NCI-H1048 (cell line): ENCODE measurements at regions not wholly inside any gene's neighbourhood (a gene's known extent, or its start where the extent isn't known, plus 50 kb on each side); places are given as distances from the start of the nearest gene placed in this dataset.
"Not testable (repeated sequence)": the region's sequence is repeated elsewhere in the genome, so short reads cannot be mapped to it uniquely, and the experiment has no call there.

ENCODE experiments used
- DNase-seq: peaks from one replicate; lab custom pipeline; 2025; lab: John Stamatoyannopoulos, UW

DNA sequence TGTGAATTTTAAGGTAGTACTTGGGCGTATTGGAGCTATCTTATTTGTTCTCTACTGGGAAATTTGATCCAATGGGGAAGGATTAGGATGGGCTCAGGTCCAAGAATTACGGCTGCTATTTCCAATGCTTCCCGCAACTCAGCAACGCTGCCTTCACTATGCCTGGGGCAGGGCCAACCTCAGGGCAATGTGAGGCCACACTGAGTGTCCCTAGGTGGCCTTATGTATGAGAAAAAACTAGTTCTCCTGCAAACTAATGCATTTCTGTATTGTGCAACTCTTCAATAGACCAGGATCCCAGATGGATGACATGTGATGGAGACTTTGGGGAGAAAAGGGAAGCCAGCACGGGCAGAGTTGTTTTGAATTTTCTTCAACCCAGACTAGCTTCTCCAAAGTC lies 168.1 kb downstream of the DUSP10 start:
- DNase-seq, result no peak

DNA sequence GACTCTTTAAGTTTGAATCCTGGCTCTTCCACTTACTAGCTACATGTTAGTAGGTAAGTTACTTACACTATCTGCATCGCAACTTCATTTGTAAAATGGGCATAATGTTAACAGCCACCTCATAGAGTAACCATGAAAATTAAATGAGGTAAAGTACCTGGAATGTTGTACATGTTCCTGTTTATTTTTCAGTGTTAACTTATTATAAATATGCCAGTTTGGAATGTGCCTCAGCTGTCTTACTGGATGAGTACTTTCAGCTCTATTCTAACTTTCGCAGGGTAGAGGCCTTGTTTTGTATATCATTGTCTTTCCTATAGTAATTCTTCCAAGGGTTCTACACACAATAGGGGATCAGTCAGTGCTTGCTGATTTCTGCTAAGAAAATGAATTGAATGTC lies 167.4 kb downstream of the DUSP10 start:
- no peak for DNase-seq

DNA sequence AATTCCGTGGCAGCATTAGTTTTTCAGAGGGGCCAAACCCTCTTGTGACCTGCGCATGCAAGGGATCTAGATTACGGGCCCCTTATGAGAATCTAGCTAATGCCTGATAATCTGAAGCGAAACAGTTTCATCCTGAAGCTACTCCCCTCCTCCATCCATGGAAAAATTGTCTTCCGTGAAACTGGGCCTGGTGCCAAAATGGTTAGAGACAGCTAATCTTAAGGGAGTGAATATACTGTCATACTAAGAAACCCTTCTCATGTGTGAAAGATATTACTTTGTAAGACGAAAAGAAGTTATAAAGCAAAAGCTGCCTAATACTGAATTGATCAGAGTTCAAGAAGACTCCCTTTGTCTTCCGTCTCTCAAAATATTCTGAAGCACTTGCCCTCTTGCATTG lies 166.3 kb downstream of the DUSP10 start:
- no peak for DNase-seq

DNA sequence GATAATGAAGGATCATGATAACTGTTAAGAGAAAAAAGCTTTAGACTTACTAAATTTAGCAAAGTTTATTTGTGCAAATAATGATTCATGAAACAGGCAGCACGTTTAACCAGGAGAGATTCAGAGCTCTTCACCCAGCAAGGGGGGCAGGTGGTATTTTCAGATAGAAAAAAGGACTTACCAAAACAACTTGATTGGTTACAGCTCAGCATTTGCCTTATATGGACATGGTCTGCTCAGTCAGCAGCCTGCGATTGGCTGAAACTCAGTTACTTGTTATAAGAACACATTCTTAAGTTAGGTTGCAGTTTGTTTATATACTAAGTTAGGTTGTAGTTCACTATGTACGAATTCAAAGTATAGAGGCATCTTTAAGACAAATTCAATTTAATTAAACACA lies 165.6 kb downstream of the DUSP10 start:
- no peak for DNase-seq

DNA sequence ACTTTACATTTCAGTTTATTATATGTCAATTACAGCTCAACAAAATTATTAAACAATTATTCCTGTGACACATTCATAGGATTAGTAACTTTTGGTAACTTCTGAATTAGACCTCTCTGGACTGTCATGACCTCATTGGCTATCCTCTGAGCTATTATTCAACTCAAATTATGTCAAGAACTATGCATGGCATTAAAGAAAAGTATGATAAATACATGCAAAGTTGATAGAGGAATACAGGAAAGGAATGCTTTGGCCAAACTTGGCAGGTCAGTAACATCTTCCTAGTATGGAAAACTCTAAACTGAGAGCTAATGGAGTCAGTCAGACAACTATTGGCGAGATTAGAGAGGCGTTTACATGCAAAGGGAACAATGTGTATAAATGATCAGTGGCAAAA lies 158.4 kb downstream of the DUSP10 start:
- DNase-seq, result no peak

DNA sequence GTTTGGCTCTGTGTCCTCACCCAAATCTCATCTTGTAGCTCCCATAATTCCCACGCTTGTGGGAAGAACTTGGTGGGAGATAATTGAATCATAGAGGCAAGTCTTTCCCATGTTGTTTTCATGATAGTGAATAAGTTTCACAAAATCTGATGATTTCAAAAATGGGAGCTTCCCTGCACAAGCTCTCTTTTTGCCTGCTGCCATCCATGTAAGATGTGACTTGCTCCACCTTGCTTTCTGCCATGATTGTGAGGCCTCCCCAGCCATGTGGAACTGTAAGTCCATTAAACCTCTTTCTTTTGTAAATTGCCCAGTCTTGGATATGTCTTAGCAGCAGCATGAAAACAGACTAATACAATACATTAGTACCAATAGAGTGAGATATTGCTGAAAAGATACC lies 154.9 kb downstream of the DUSP10 start:
- DNase-seq, result not testable (repeated sequence)

DNA sequence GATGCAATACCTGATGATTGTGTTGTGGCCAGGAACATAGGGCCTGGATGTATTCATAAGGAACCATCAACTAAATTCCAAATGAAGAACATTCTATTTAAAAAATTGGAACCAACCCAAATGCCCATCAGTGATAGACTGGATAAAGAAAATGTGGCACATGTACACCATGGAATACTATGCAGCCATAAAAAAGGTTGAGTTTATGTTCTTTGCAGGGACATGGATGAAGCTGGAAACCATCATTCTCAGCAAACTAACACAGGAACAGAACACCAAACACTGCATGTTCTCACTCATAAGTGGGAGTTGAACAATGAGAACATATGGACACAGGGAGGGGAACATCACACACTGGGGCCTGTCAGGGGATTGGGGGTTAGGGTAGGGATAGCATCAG lies 150.6 kb downstream of the DUSP10 start:
- DNase-seq, result not testable (repeated sequence)

DNA sequence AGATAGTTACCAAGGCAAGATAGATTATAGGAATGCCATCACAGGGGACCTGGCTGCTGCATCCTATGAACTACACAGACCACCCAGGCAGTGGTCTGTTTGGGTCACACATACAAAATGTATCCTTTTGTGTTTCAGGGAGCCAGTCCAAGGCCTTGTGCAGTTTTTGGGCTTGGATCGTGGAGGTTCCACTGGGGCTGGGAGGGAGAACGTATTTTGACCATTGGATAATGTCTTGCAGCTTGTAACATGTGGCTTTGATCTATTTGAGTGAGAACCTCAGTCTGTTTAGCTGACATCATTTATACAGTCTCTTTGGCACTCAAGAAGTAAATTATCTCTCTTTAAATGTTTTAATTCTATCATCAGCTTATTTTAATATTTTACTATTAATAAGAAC lies 147.3 kb downstream of the DUSP10 start:
- DNase-seq, result no peak

DNA sequence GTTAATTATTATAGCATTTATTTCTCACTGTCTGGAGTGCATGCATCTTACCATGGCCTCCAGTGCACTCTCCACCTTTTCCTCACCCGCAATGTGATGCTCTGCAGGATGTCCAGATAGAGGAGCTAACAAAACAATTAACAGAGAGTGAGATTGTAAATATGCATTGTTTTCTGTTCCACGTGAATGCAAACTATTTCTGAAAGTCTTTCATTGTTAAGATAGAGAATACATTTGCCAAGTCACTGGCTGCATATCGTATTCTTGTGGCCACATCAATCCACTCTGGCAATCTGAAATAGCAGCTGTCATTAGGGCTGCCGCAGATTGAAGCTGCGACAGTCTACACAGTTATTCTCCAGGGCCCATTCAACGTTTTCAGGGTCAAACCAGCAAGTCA lies 143.8 kb downstream of the DUSP10 start:
- DNase-seq, result no peak

DNA sequence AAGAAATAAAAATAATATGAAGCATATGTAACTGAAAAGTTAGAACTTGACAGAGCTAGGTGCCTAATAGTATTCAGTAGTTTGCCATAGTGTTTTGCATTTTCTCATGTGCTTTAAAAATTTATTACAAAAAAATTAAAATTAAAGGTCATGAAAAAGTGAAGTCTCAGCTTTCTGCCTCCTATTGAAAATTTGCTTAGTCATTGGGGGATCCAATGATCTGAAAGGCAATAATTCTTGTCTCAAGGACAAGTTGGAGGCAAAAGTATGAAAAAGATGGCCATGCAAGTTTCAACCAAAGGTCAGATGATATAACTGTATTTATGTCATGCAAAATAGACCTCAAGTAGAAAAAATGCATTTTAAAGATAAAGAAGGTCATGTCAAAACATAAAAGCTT lies 140.7 kb downstream of the DUSP10 start:
- no peak for DNase-seq

DNA sequence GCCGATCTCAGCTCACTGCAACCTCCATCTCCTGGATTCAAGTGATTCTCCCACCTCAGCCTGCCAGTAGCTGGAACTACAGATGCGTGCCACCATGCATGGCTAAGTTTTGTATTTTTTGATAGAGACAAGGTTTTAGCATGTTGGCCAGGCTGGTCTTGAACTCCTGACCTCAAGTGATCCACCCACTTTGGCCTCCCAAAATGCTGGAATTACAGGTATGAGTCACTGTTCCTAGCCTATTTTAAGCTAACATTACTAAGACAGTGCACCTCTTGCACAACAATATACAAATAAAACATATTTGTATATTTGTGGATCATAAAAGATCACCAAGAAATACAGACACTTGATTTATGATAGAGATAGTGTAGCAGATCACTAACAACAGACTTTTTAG lies 139.1 kb downstream of the DUSP10 start:
- DNase-seq, result no peak

DNA sequence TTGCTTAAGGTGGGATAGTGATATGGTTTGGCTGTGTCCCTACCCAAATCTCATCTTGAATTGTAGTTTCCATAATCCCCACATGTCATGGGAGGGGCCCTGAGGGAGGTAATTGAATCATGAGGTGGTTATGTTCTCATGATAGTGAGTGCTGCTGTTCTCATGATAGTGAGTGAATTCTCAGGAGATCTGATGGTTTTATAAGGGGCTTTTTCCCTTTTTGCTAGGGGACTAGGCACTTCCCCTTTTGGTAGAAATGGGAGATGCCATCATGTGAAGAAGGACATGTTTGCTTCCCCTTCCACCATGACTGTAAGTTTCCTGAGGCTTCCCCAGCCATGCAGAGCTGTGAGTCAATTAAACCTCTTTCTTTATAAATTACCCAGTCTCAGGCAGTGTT lies 137.5 kb downstream of the DUSP10 start:
- DNase-seq, result not testable (repeated sequence)

DNA sequence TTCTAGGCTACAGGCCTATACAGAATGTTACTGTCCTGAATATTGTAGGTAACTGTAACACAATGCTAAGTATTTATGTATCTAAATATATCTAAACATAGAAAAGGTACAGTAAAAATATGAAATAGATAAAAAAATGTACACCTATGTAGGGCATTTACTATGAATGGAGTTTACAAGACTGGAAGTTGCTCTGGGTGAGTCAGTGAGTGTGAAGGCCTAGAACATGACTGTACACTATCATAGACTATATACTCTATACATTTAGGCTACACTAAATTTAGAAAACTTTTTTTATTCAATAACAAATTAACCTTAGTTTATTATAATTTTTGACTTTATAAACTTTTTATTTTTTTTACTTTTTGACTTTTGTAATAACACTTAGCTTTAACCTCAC lies 136.9 kb downstream of the DUSP10 start:
- DNase-seq, result no peak

DNA sequence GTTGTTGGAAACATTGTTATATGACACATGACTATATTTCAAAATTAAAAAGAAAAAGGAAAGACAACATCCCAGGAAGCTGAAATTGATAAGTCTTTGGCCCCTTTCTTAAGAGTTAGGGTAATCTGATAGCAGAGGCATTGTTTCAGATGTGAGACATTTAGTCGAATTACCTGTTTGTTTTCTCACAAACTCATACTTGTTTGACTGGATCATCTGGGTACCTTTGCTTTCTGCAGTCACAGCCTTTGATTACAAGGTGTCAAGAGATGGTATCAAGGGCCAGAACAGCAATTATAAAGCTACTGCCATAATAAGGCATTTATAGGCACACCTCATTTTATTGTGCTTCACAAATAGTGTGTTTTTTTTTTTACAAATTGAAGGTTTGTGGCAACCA lies 136.3 kb downstream of the DUSP10 start:
- no peak for DNase-seq

DNA sequence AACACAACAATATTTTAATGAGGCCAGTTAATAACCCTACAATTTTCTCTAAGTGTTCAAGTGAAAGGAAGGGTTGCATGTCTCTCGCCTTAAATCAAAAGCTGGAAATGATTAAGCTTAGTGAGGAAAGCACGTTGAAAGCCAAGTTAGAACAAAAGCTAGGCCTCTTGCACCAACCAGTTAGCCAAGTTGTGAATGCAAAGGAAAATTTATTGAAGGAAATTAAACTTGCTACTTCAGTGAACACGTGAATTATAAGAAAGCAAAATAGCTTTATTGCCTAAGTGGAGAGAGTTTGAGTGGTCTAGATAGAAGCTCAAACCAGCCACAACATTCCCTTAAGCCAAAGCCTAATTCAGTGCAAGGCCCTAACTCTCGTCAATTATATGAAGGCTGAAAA lies 135.6 kb downstream of the DUSP10 start:
- DNase-seq, result no peak

DNA sequence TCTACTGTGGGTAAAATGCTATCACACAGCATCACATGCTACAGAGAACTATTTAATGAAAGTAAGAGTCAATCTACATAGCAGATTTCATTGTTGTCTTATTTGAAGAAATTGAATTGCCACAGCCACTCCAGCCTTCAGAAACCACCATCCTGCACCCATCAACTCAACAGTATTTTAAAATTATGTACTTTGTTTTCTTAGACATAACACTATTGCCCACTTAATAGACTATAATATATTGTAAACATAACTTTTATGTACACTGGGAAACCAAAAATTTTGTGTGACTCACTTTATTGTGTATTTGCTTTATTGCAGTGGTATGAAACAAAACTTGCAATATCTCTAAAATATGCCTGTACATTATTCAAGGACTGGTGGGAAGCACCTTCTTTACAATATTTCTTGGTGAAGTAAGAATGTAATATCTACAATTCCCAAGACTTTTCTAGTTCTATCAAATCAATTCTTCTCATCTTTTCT lies 133.0 kb downstream of the DUSP10 start:
- no peak for DNase-seq

DNA sequence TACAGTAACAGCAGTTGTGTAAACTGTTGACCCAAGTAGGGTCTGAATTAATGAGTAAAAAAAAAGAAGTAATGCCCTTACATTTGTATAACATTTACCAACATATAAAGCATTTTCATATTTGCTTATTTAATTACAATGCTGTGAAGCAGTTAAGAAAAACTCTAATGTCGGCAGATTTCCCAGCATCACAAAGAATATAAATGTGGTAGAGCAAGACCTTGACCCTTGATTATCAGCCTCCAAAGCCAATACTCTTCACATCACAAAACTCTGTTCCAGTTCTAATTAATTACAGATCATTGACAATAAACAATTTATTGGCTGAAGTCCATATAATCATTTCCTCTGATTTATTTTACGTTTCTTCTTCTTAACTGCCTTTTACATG lies 130.2 kb downstream of the DUSP10 start:
- DNase-seq, result no peak

DNA sequence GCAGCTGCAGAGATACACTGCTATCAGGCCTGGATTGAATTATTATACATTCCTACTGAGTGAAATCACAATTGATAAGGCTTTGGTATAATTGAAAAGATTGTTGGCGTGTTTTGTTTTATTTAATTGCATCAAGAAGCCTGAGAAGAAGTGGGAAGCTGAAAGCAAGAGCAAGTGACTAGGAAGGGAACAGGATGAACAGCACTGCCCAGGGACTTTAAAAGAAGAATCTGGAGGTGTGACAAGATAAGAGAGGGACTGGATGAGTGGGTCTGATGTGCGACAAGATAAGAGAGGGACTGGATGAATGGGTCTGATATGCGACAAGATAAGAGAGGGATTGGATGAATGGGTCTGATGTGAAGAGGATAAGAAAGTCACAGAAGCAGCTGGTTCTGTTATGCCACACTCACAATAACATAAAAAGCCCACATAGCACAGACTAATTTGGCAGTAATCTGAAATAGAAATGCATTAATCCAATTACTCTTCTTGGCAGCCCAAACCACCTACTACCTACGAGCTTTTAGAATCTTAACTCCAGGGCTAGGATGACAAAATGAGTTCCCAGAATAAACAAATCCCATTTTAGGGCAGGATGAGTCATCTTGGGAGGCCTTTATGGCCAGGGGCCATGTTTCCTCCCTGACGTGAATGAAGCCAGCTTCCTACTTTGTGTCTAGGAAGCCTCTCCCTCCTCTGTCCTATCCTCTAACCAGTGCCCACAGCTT lies 129.7 kb downstream of the DUSP10 start:
- DNase-seq, result no peak

DNA sequence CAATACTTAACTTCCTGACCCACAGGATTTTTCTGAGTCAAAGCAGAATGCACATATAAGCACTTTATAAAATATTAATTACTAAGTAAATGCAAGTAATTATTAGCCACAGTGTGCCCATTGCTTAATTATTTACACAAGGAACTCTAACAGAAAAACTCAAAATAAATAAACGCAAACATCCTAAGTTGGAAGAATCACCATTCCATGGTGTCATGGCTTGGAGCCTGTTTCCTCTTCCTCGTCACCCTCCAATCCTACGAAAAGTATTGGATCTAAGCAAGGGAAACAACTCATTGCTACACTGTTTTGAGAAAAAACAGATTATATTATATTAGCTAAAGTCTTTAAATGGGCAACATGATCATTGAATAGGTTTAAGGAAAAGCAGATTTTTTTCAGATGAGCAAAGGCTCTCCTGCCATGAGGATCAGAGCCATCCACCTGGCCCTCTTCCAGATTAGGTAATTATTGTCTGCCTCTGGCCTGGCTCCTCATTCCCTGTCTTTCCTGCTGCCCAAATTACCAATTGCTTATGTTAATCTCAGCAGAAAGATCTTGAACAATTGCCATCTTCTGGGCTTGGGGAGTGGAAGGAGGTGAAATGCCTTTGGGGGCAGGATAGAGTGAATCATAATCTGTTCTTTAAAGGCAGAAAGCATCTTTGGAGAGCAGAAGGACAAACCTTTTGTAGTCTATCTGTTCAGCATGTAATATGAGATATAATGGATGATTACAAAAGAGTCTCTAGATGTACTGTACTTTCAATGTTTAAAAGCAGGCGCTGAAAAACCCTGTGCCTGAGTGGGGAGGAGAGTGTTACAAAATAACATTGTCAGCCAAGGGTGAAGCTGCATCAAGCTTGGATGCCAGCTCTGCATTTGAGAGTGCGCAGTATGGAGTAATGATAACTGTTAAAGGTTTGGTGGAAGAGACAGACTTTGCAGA lies 121.2 kb downstream of the DUSP10 start:
- no peak for DNase-seq

DNA sequence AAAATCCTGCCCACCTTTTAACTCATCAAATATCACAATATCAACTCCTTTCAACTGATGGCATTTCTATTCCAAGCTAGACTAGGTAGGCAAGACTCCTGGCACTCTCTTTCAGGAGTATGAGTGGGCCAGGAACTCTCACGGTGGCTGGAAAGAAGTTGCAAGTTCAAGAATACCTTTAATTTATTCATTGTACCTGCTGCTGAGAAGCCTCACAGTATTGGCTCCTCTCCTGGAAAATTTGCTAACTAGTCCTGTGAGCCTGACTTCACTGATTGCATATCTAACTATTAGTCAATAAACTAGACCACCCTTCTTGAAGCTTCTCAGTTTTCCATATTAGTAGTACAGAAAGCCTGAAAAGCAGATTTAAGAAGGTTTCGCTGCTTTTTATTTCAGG lies 120.2 kb downstream of the DUSP10 start:
- DNase-seq, result no peak

DNA sequence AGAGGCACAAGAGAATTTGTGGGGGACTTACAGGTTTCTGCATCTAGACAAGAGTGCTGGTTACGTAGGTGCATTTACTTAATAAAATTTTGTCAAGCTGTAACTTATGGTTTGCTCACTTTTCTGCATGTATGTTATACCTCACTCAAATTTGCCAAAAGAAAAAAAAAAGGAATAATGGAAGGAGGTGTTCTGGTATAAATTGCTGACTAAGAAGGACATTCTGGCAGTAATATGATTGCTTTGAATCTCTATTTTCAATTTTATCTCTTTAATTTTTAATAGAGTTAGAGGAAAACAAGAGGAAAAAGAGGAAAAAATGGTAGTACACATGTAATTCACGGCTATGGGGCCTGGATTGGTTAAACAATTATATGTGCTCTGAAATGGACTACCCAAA lies 119.5 kb downstream of the DUSP10 start:
- DNase-seq, result no peak

DNA sequence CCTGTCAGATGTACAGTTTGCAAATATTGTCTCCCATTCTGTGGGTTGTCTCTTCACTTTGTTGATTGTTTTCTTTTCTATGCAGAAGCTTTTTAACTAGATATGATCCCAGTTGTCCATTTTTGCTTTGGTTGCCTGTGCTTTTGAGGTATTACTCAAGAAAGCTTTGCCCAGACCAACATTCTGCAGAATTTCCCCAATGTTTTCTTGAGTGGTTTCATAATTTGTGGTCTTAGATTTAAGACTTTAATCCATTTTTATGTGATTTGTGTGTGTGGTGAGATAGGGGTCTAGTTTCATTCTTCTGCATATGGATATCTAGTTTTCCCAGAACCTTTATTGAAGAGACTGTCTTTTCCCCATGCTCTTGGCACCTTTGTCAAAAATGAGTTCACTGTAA lies 116.9 kb downstream of the DUSP10 start:
- DNase-seq, result no peak

DNA sequence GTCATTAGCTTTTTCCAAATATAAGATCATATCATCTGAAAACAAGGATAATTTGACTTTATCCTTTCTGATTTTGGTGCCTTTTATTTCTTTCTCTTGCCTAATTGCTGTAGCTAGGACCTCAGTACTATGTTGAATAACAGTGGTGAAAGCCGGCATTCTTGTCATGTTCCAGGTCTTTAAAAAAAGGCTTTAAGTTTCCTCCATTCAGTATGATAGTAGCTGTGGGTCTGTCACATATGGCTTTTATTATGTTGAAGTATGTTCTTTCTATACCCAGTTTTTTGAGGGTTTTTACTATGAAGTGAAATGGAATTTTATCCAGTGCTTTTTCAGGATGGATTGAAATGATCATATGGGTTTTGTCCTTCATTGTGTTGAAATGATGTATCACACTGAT lies 115.8 kb downstream of the DUSP10 start:
- DNase-seq, result no peak
